Hematopoietic multipotent progenitor cell treated with erythropoietin and hydrocortisone succinate and interleukin-3 and kit ligand, for 6 days (in vitro differentiated cells): ENCODE measurements at regions not wholly inside any gene's neighbourhood (a gene's known extent, or its start where the extent isn't known, plus 50 kb on each side); places are given as distances from the start of the nearest gene placed in this dataset.
"Not testable (repeated sequence)": the region's sequence is repeated elsewhere in the genome, so short reads cannot be mapped to it uniquely, and the experiment has no call there.

Source experiments
- DNase-seq: peaks from one replicate; pipeline ENCODE4 v3.0.0-alpha.2; 2015

DNA sequence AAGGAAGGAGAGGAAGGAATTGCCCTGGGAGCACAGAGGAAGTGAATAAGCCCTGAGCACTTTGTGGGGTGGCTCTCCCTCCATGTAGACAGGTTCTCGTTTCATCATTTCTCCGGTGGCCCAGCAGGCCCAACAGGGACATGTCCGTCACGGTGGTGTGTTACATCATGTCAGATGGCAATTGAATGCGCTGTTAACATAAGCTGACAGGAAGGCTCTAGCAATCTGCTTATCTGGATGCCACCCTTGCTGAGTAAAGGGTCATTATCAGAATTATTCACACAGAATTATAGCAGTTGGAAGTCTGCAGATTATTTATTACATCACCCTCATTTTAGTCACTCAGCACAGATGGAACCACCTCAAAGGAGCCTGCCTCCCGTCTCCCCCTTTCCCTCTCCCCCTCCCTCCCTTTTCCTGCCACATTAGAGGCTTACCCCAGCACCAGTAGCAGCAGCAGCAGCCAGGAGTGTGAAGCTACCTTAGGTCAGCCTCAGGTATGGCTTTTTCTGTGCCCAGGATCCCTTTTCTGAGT, 124.3 kb upstream of the TRIM2 start:
- DNase-seq: peak; percentile 95

DNA sequence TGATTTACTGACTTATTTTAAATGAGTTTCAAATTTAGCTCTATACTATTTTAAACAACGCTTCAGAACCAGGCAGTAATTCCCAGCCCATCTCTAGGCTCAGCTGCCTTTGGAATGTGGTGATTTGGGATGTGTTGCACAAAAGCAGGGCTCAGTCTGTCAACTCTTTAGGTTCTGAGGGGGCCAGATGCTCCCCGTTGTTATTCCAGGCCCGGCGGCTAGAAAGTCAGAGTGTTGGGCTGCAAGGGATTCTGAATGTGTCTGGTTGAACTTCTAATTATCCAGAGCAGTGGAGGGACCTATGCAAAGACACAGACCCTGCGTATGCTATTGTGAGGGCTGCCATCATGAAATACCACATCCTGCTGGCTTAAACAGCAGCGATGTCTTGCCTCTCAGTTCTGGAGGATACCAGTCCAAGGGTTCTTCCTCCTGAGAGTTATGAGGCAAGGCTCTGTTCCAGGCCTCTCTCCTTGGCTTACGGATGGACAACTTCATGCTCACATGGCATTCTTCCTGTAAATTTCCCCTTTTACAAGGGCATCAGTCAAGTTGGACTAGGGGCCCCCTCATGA, 123.2 kb upstream of the TRIM2 start:
- DNase-seq: no peak

DNA sequence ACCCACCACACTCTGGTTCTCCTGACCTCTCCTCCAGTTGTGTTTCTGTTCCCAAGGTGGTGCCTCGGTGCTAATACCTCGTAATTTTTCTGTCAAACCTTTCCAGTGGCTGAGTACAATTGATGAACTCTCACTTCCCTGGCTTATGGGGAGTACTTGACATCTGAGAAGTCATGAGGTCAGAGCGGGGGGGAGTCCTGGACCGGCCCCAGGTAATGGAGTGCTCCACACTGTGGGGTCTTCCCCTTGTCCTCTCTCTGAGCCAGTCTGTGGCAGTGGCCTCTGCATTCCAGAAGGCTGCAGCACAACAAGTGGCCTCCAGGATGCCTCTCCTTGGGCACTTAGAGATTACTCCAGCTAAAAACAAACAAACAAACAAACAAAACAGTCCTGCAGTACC, 122.5 kb upstream of the TRIM2 start:
- no peak for DNase-seq

DNA sequence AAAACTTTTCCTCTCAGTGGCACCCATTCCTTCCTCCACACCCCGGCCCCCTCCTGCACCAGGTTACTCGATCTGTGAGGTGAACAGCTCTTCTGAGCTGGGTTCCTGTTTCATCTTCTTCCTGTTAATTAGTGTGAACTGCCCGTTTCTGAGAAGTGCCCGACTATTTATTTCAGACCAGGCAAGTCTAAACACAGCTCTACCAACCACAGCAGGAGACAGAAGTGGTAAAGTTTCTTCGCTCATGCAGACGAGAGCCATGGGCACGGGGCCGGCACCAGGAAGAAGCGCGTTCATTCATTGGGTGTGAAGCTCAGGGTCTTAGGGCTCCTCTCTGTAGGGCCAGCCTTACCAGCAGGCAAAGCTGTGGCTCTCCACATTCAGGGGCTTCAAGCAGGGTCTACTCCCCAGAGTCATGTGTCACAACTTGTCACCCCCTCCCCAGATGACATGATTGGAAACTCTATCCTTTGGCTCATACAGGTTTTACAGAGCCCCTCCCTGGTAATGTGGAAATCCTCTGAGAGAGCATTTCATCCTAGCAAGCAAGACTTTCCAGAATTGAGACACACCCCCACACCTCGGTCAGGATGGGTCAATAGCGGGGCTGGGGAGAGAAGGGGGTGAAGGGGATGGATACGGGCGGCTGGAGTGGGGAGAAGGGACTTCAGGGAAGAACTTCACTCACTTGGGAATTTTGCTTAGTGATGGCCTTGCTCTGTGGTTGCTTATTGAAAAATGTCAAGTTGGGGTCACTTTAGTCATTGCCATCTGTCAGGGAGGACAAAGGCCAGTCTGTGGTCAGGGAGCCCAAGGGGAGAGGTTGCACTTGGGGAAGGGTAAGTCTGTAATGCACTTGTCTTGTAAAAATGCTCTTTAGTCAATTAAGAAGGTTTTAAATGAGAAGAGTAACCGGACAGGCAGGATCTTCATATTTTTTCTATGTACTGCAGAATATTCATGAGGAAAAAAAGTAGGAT, 121.6 kb upstream of the TRIM2 start:
- peak; percentile 34 for DNase-seq

DNA sequence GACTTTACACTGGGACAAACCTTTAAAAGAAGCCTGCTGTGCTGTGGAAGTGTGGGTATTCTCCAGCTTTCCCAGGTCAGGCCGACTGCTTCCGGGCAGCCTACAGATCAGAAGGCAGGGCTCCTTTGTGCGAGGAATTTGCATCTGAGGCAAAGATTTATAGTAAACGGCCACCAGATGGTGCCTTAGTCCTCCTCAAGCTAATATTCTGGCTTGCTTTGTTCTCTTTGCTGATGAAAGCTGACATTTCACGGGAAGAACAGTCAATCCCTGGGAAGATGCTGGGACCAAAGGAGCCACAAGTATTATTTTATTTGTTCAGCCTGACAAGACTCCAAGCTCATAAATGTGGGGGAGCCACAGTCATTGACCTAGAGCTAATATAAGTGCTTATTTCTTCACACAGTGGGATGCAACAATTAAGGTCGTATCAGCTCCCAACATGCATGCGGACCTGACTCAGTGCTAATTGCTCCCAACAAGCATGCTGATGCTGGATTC, 120.7 kb upstream of the TRIM2 start:
- peak; percentile 92 for DNase-seq

DNA sequence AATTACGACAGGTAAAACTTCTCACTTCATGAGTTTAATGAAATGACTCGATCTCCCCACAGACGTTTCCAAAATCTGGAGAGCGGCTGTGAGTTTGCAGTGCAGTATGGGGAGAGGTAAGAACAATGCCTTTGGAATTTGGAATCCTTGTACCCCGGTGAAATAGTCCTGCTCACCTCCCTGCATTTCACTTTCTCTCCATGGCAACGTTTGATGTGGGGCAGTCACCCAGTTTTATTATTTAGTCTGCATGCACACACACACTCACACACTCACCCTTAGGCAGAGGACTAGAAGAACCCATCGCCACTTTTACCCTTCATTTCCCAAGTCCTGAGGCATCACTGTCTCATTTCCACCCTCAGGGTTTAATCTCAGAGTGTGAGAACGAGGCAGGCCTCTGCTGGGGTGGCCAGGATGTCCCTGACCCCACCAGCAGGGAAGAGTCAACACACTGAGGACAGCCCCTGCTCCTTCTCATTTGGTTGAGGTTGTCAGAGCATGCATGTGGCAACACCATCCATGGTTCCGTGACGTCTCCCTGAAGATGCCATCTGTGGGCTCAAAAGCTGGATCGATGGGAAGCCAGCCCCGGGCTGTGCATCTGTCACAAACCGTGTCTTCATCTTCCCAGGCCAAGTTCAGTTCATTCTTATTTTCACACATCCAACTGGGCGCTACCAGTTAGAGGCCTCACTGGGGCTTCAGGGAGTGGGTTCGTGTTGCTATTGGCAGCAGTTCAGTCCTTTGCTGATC, 119.8 kb upstream of the TRIM2 start:
- no peak for DNase-seq

DNA sequence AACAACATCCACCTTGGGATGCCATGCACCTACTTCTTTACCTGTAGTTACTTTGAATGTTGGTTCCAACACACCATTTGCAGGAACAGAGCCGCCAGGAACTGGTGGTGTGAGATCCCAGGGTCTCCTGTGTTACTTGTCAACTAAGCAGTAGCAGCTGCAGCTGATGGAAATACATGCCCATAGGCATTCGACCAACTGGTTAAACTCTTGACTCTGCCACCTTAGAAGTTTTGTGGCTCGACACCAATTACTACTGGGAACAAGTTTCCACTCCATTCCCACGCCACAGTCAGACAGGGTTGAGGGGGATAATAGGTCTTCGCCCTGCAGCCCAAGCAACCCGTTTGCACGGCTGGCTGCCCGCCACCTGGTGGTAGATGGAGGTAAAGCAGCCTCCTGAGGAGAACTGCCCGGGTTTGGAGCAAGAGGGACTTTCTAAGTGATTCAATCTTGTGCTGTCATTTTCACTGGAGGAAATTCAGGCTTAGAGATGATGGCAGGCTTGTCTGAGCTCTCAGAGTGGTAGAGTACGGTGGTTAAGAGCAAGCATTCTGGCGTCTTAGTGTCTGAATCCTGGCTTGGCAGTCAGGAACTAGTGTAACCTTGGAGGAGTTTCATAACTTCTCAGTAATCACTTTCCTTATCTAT, 119.1 kb upstream of the TRIM2 start:
- DNase-seq: peak; percentile 76

DNA sequence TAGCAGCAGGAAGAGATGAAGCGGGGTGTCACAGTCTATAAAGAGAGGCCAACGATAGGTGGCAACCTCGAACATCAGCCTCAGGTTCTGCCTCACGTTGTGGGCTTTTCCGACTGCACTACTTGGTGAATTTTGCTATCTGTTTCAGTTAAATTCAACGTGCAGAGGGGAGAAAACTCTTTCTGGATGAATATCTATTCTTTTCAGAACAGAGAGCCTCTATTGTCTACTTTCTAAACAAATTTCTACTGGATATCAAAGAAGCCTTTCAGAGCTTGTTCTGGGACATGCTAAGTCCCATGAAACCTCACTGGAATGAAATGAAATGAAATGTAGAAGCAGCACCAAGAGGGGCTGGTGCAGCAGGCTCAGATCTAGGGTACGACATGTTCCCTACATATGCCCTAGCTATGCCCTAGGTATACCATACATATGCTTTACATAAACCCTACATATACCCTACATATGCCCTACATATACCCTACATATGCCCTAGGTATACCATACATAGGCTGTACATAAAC, 116.5 kb upstream of the TRIM2 start:
- DNase-seq: no peak

DNA sequence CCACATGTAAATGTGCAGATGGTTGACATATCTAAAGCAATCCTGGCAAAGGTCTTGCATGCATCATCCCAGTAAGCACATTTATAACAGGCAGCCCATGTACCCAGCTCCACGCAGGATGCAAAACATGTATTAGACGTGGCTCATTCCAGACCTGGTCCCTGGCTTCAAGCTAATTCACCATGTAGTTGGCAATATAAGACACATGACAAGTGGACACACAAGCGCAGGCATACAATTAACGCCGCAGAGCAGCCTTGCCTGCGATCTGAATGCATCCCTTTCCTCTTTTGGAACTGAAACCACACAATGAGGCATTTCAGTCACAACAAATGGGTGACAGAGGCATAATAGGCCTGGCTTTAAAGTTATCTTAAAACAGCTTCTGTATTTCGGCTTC, 114.5 kb upstream of the TRIM2 start:
- no peak for DNase-seq

DNA sequence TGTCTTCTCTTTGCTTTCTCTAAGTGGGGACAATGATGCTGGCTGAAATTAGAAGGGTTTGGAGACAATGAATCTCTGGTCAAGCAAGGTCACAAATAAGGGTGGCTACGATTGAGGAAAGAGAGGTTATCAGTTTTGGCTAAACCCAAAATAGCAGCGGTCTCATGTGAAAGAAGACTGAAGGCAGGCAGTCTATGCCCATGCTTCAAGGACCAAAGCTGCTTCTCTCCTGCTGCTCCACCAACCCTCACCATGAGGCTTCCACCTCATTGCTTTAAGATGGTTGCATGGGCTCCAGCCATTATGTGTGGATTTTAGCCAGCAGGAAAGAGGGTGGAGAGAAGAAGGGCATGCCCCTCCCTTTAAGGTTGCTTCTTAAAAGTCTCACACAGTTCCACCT, 114.1 kb upstream of the TRIM2 start:
- no peak for DNase-seq

DNA sequence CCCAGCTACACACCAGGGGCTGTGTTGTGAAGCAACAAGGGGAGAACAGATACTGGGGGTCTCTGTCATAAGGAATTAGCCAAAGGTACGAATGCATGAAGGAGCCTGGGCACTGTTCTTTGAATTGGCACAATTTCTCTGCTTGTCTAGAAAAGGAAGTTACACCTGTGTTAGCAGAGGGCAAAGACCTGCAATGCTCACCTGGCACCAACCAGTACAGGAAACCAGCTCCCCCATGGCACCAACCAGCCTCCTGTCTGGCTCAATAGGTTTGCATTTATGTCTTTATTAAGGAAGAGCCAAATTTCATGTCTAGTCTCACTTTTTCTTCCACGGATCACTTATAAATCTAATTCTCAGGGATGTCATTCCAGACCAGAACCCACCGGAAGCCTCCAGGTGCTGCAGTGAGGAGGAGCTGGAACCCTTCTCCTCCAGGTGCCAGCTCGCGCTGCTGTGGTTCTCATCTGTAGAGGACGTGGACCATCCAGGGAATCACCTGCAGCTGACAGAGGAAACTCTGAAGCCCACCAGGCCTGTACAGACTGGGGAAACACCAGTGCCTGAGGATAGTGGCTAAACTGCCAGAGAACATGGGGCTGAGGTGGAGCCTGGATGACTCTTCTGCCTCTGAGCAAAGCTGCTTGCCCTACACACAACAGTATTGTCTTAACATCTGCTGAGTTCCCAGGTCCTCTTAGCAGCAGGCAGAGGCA, 113.4 kb upstream of the TRIM2 start:
- no peak for DNase-seq

DNA sequence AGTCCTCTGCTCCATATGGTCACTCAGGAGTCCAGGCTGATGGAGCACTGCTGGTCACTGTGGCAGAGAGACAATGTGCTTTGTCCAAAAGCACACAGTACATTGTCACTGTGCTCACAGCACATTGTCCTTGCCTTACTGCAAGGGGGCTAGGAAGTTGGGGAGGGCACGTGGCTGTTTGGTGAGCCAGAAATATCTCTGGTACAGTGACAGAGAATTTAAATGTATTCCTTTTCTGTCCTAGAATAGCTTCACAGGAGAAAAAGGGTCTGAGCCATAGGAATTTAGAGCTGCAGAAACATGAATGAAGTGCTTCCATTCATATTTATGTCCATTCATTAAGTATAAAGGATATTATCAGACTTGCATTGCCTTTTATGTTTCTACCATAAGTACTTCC, 110.8 kb upstream of the TRIM2 start:
- no peak for DNase-seq

DNA sequence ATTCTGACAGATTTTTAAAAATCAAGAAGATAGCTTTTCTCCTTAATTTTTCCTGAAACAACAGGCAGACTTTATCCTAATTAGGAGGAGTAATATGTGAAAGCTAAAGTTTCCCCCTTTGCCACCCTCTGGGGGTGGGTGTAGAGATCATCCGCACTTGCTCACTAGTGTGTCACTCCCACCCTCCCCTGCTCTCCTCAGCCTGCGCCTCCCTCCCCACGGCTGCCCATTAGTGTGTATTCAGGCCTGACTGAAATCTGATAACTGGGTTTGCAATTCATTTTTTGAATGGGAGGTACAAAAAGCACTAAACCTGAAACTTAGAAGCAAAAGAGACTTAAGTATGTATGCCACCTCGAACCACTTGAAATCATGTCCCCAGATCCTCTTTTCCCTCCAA, 110.4 kb upstream of the TRIM2 start:
- DNase-seq: no peak

DNA sequence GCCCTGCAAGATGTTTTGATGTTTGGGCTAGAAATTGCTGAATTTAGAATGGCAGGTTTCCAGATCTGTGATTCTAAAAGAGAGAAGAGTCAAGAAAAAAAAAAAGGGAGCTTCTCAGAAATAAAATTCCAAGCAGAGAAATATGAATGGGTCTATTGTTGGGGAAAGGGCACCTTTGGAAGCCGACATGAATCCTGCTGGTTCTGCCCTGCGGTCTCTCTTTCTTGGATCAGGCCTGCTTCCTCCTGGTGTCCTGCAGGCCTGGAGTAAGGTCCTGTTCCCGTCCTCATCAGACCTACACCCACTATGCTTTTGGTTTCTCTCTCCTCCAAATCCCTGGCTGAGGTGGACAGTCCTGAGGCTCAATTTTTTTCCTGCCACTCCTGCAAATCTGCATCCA, 109.8 kb upstream of the TRIM2 start:
- DNase-seq: no peak

DNA sequence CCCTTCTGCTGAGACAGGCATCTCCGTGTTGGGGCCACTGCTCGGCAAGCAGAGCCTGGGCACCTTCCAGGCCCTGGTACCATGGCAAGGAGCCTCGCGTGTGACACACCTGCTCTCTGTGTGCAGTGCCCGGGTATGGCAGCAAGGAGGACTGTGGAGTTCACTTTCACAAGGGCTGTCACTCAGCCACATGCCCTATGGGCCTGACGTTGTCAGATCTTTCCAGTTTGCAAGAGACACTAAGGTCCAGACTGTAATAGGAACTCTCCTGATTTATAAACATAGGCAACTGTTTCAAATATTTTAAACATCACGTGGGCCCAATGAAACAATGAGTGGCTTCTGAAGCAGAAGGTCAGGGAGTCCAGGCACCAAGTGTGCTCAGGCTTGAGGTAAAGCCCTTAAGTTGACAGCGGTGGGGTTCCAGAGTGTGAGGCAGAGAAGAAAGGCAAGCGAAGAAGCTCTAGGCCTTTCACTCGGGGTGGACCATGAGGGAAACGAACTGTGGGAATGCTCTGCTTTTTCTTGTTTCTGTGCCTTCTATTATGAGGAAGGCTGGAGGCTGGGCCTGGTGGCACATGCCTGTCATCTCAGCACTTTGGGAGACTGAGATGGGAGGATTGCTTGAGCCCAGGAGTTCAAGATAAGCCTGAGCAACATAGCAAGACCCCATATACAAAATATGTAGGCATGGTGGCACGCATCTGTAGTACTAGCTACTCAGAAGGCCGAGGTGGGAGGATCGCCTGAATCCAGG, 108.6 kb upstream of the TRIM2 start:
- DNase-seq: no peak

DNA sequence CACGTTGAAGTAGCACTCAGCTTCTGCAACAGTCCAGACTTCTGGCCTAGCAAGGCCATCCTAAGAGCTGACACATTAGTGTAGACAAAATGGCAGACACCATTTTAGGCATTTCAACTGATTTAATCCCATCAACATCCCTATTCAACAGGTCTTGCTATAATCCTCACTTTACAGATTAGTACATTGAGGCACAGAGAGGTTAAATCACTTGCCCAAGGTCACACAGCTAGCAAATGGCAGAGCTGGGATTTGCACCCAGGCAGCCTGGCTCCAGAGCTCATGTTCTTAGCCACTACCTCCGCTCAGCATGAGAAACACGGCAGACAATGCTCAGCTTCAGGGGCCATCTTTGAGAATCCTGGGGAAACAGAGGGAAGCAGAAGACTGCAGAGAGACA, 107.9 kb upstream of the TRIM2 start:
- DNase-seq: no peak

DNA sequence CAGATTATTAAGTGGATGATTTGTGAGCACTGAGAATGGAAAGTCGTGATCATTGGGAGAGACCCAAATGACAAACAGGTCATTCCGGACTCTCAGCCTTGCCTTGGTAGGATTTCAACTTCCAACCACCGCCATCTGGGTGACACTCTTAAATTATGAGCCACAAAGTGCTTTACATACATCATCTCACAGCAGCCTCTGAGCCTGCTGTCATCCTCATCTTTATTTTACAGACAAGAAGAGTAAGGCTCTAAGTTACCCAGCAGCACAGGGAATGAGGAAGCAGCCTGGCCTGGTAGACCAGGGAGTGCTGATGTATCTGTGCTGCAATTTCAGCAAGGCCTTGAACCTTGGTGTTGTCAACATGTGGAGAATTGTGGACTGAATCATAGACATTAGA, 105.8 kb upstream of the TRIM2 start:
- DNase-seq: no peak

DNA sequence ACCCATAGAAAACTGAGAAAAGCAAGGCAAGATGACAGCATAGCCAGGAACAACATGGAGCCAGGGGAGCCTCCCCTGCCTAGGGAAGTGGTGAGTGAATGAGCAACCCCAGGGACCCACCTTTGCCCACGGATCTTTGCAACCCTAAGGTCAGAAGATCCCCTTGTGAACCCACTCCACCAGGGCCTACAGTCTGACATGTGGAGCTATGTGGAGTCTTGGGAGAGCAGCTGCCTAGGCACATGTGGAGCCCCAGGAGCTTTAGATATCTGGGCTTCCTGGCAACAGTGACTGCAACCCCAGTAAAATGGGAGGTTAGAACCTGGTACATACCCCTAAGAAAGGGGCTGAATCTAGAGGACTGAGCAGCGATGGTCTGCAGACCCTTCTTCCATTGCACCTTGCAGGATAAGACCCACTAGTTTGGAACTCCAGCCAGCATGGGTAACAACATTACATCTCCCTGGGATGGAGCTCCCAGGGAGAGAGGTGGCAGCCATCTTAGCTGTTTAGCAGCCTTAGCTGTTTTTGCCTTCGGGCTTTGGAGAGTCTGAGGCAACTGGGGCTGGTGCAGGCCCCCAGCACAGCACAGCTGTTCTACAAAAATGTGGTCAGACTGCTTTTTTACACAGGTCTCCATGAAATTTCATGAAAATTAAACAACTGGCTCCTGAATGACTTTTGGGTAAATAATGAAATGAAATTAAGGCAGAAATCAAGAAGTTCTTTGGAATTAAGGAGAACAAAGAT, 104.7 kb upstream of the TRIM2 start:
- no peak for DNase-seq

DNA sequence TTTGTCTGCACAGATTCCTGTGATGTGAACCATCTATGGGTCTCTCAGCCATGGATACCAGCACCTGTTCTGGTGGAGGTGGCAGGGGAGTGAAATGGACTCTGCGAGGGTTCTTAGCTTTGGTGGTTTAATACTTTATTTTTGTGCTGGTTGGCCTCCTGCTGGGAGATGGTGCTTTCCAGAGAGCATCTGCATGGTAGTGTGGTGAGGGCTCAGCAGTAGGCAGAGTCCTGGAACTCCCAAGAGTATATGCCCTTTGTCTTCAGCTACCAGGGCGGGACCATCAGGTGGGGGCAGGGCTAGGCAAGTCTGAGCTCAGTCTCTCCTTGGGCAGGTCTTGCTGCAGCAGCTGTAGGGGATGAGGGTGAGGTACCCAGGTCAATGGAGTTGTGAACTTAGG, 97.5 kb upstream of the TRIM2 start:
- DNase-seq: not testable (repeated sequence)

DNA sequence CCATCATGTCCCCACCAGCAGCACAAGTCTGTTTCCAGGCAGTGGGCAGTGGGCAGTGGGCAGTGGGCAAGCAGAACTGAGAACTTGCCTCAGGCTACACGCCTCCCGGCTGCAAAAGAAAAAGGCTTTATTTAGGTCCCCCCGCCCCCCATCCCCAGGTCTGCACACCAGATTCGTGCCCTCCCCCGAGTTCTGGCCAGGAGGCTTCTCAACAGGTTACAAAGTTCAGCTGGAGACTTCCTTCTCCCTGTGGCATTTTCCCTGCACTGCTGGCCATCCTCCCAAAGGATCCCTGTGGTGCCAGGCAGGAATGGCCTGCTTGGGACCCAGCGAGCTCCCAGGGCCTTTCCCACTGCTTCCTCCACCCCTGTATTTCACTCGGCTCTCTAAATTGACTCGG, 97.0 kb upstream of the TRIM2 start:
- DNase-seq: no peak
